OCI-LY1 (cell line): ENCODE measurements at regions not wholly inside any gene's neighbourhood (a gene's known extent, or its start where the extent isn't known, plus 50 kb on each side); places are given as distances from the start of the nearest gene placed in this dataset.

Source experiments
- H2AFZ ChIP-seq: fragments of 200-600 bp; sonication (generic), shearing (Covaris generic); 2 replicates; pipeline ENCODE4 v1.6.0; 2014; ENCODE audit warnings: antibody characterized with exemption, mild to moderate bottlenecking, low read length
- H3F3A ChIP-seq: fragments of 200-600 bp; sonication (generic), shearing (Covaris generic); 2 replicates; pipeline ENCODE4 v1.6.0; 2014; ENCODE audit warnings: mild to moderate bottlenecking, antibody characterized with exemption, low read length, moderate library complexity; ENCODE audit not compliant: insufficient read depth
- H3K27ac ChIP-seq: fragments of 200-600 bp; sonication (generic); 2 replicates; pipeline ENCODE4 v1.5.1; 2014; ENCODE audit warnings: low read length, mixed run types, mild to moderate bottlenecking, low read depth; ENCODE audit not compliant: poor library complexity, severe bottlenecking
- H3K27me3 ChIP-seq: fragments of 200-600 bp; sonication (generic); 2 replicates; pipeline ENCODE4 v1.6.0; 2014; ENCODE audit warnings: antibody characterized with exemption, mild to moderate bottlenecking, low read length, moderate library complexity; ENCODE audit not compliant: insufficient read depth
- H3K36me3 ChIP-seq: fragments of 200-600 bp; sonication (generic); 2 replicates; pipeline ENCODE4 v1.6.1; 2014; ENCODE audit warnings: mild to moderate bottlenecking, antibody characterized with exemption, low read length, moderate library complexity, mixed read lengths; ENCODE audit not compliant: insufficient read depth
- H3K4me1 ChIP-seq: fragments of 200-600 bp; sonication (generic); 2 replicates; pipeline ENCODE4 v1.5.1; 2014; ENCODE audit warnings: mild to moderate bottlenecking, low read length, moderate library complexity; ENCODE audit not compliant: insufficient read depth, severe bottlenecking
- H3K4me2 ChIP-seq: fragments of 200-600 bp; sonication (generic), shearing (Covaris generic); 2 replicates; pipeline ENCODE4 v1.6.1; 2014; ENCODE audit warnings: low read length
- H3K4me3 ChIP-seq: fragments of 200-600 bp; sonication (generic); 2 replicates; pipeline ENCODE4 v1.5.1; 2014; ENCODE audit warnings: low read length, low read depth, mild to moderate bottlenecking, mixed read lengths; ENCODE audit not compliant: poor library complexity, severe bottlenecking
- H3K79me2 ChIP-seq: fragments of 200-600 bp; shearing (Covaris generic); 2 replicates; pipeline ENCODE4 v1.6.1; 2016; ENCODE audit warnings: mixed run types, low read length, mixed read lengths; ENCODE audit not compliant: insufficient read depth
- H3K9ac ChIP-seq: fragments of 200-600 bp; sonication (generic), shearing (Covaris generic); 2 replicates; pipeline ENCODE4 v1.6.1; 2014; ENCODE audit warnings: mild to moderate bottlenecking, low read length, mixed read lengths
- H3K9me2 ChIP-seq: fragments of 200-600 bp; sonication (generic), shearing (Covaris generic); 2 replicates; pipeline ENCODE4 v1.6.1; 2014; ENCODE audit warnings: low read depth, mild to moderate bottlenecking, low read length, mixed read lengths
- H3K9me3 ChIP-seq: fragments of 200-600 bp; shearing (Covaris generic); 2 replicates; pipeline ENCODE4 v1.6.1; 2014; ENCODE audit warnings: low read length, mixed read lengths
- H4K20me1 ChIP-seq: fragments of 200-600 bp; sonication (generic), shearing (Covaris generic); 2 replicates; pipeline ENCODE4 v1.6.0; 2016; ENCODE audit warnings: mild to moderate bottlenecking, low read length; ENCODE audit not compliant: insufficient read depth
- CTCF ChIP-seq: fragments of 200-600 bp; sonication (generic), shearing (Covaris generic); IDR thresholded peaks from 2 replicates; pipeline ENCODE4 v1.5.1; 2017; ENCODE audit warnings: mild to moderate bottlenecking, antibody characterized with exemption, low read length, moderate library complexity, mixed read lengths
- EZH2 ChIP-seq: fragments of 200-600 bp; sonication (generic), shearing (Covaris generic); IDR thresholded peaks from 2 replicates; pipeline ENCODE4 v1.8.0; 2017; ENCODE audit warnings: borderline replicate concordance, mixed run types, mild to moderate bottlenecking, antibody characterized with exemption, low read length, moderate library complexity, mixed read lengths

- Histone ChIP-seq H3K79me2 (no peaks in the 10 kb centered on the region), H2AFZ (no peak overlapping the region), H3K9me3 (no peaks in the 10 kb centered on the region), H3F3A (no peaks in the 10 kb centered on the region), H3K4me2 (no peak overlapping the region), H3K4me1 (no peaks in the 10 kb centered on the region), H3K27ac (no peak overlapping the region), H3K36me3 (no peaks in the 10 kb centered on the region), H3K27me3 (no peaks in the 10 kb centered on the region), H3K9me2 (no peaks in the 10 kb centered on the region), H3K9ac (no peak overlapping the region), H4K20me1 (no peaks in the 10 kb centered on the region), H3K4me3 (no peak overlapping the region)
- TF ChIP-seq EZH2 (no peak), CTCF (no peak)
These were observed 633.2 kb downstream of the TNS3 start for GRCh38 chr7:46948716-46949115.

- Histone ChIP-seq H3K27me3 (no peaks in the 10 kb centered on the region), H3K9ac (no peak overlapping the region), H3K4me3 (no peak overlapping the region), H3K4me1 (no peaks in the 10 kb centered on the region), H2AFZ (no peak overlapping the region), H3K9me3 (no peaks in the 10 kb centered on the region), H3K79me2 (no peaks in the 10 kb centered on the region), H3F3A (no peaks in the 10 kb centered on the region), H3K36me3 (no peaks in the 10 kb centered on the region), H4K20me1 (no peaks in the 10 kb centered on the region), H3K4me2 (no peak overlapping the region), H3K27ac (no peak overlapping the region), H3K9me2 (no peaks in the 10 kb centered on the region)
- TF ChIP-seq CTCF, result no peak
- TF ChIP-seq EZH2, result no peak
These were observed 636.6 kb downstream of the TNS3 start for GRCh38 chr7:46945328-46945727.

DNA sequence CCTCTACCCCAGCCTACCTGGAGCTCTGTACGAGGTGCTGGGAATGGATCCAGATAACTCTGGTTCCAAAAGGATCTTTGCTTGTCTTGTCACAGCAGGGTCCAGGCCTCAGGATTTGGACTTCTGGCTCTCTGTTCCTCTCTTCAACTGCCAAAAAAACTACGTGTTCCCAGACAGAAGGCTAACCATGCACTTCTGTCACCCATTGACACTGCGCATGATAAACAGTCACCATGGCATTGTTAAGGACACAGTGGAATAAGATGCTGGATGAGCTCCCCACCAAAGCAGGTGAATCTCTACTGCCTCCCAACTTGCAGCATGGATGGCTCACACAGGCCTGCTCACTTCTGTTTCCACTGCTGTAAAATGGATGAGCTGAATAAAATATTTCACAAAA lies 637.9 kb downstream of the TNS3 start:
- Histone ChIP-seq H3K9me3 (no peaks in the 10 kb centered on the region), H2AFZ (no peak overlapping the region)

More for the DNA sequence above, 637.9 kb downstream of the TNS3 start:
- no peaks in the 10 kb centered on the region for H3K36me3 ChIP-seq
- H3F3A ChIP-seq, result no peaks in the 10 kb centered on the region
- H3K27me3 ChIP-seq, result no peaks in the 10 kb centered on the region
- no peak overlapping the region for H3K4me3 ChIP-seq
- H3K9ac ChIP-seq, result no peak overlapping the region
- H3K4me1 ChIP-seq, result no peaks in the 10 kb centered on the region
- no peak for TF ChIP-seq EZH2
- no peak for TF ChIP-seq CTCF
- no peaks in the 10 kb centered on the region for H3K9me2 ChIP-seq
- no peaks in the 10 kb centered on the region for H3K79me2 ChIP-seq
- no peak overlapping the region for H3K27ac ChIP-seq
- no peaks in the 10 kb centered on the region for H4K20me1 ChIP-seq
- no peak overlapping the region for H3K4me2 ChIP-seq
